Upper lobe of right lung (tissue), 1 donor: ENCODE measurements at regions not wholly inside any gene's neighbourhood (a gene's known extent, or its start where the extent isn't known, plus 50 kb on each side); places are given as distances from the start of the nearest gene placed in this dataset.

Experiments used
- ATAC-seq: fragments of 200-7000 bp; cut with Tn5 transposase; one replicate; pipeline ENCODE4 v1.9.1; 2020; ENCODE audit warnings: mild to moderate bottlenecking, moderate library complexity
- DNase-seq: peaks from one replicate; pipeline ENCODE4 v3.0.0-alpha.2; 2020
- H3K27ac ChIP-seq: fragments of 200-600 bp; one replicate; pipeline ENCODE4 v1.8.0; 2022
- H3K27me3 ChIP-seq: fragments of 200-600 bp; one replicate; pipeline ENCODE4 v1.8.0; 2022; ENCODE audit warnings: mild to moderate bottlenecking
- H3K36me3 ChIP-seq: fragments of 200-600 bp; one replicate; pipeline ENCODE4 v1.8.0; 2022
- H3K4me1 ChIP-seq: fragments of 200-600 bp; one replicate; pipeline ENCODE4 v1.8.0; 2022
- H3K4me3 ChIP-seq: fragments of 200-600 bp; one replicate; pipeline ENCODE4 v1.8.0; 2022; ENCODE audit warnings: mild to moderate bottlenecking
- H3K9me3 ChIP-seq: fragments of 200-600 bp; one replicate; pipeline ENCODE4 v1.8.0; 2022
- CTCF ChIP-seq: fragments of 200-600 bp; IDR thresholded peaks from one replicate; pipeline ENCODE4 v1.8.0; 2022; ENCODE audit warnings: antibody characterized with exemption
- intact Hi-C: fragments of 100-400 bp; cut with DNase I; formaldehyde crosslinking; loops from one replicate; pipeline ENCODE4 v1.11.0; 2022
- donor health status: DM: no; HTN: yes; CAD: no; lungs with severe emphysema.

DNA sequence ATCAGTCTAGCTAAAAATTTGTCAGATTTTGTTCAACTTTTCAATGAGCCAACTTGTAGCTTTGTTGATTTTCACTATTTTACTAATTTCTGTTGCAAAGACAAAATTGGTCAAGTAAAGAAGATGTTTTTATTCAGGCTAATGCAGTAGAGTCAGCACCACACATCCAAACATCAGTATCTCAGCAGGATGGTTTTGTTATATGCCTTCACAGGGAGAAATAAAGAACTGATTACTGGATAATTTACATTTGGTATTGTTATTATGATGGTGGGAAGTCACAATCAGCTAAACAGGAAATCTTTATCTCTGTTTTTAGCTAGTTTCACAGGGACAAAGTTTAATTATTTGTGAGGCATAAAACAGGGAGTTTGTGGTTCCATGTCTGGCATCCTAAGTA lies 713.4 kb downstream of the SLITRK5 start:
- Histone ChIP-seq H3K4me3 (no peak overlapping the region), H3K27ac (no peak overlapping the region), H3K36me3 (no peaks in the 10 kb centered on the region), H3K27me3 (no peaks in the 10 kb centered on the region), H3K9me3 (no peaks in the 10 kb centered on the region), H3K4me1 (no peaks in the 10 kb centered on the region)
- no peak for TF ChIP-seq CTCF
- ATAC-seq (no peak), DNase-seq (no peak)
- intact Hi-C loops, result no loop called here

- H3K4me1 ChIP-seq, result no peaks in the 10 kb centered on the region
- H3K9me3 ChIP-seq, result no peaks in the 10 kb centered on the region
- ATAC-seq, result no peak
- DNase-seq, result no peak
- H3K4me3 ChIP-seq, result no peak overlapping the region
- TF ChIP-seq CTCF, result no peak
- no peaks in the 10 kb centered on the region for H3K27me3 ChIP-seq
- H3K36me3 ChIP-seq, result no peaks in the 10 kb centered on the region
- intact Hi-C loops, result no loop called here
- no peak overlapping the region for H3K27ac ChIP-seq
These were observed 724.6 kb downstream of the SLITRK5 start for GRCh38 chr13:88395804-88396203.

DNA sequence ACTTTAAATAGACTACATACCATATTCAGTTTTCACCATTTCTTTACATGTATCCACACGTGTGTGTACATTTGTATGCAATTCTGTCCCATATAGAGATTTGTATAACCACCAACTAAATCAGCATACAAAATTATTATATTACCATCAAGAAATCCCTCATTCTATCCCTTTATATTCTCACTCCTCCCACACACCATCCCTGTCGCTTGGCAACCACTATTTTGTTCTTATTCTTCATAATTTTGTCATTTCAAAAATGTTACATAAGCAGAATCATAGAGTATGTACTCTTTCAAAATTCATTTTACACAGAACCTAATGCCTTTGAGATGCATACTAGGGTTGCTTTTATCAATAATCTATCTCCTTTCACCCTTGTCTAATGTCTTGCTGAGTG lies 740.5 kb downstream of the SLITRK5 start:
- intact Hi-C loops, result no loop called here
- Histone ChIP-seq H3K36me3 (no peaks in the 10 kb centered on the region), H3K27ac (no peak overlapping the region), H3K9me3 (no peaks in the 10 kb centered on the region), H3K4me3 (no peak overlapping the region), H3K4me1 (no peaks in the 10 kb centered on the region), H3K27me3 (no peaks in the 10 kb centered on the region)
- ATAC-seq, result no peak
- no peak for TF ChIP-seq CTCF
- DNase-seq, result no peak

DNA sequence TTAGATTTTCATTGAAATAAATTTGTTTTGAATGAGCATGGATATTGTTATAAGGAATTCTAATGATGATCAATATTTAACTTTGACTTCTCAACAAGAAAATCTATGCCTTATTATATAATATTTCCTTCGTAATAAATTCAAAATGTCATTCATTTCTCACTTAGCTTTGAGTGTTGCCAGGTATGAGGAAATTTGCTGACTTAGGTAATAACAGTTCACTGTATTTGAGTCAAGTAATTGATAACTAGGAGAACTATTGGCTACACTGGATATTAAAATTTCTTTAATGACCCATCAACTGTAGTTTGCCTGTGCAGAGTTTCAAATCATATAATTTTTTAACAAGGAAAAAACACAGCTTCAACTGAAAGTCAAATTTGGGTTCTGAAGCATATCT lies 746.6 kb downstream of the SLITRK5 start:
- Histone ChIP-seq H3K36me3 (no peaks in the 10 kb centered on the region), H3K27ac (no peak overlapping the region), H3K27me3 (no peaks in the 10 kb centered on the region), H3K4me3 (no peak overlapping the region), H3K4me1 (no peaks in the 10 kb centered on the region), H3K9me3 (no peaks in the 10 kb centered on the region)
- ATAC-seq (no peak), DNase-seq (no peak)
- intact Hi-C loops, result no loop called here
- TF ChIP-seq CTCF, result no peak

- ATAC-seq, result no peak
- no peaks in the 10 kb centered on the region for H3K27me3 ChIP-seq
- no peak for TF ChIP-seq CTCF
- no peaks in the 10 kb centered on the region for H3K36me3 ChIP-seq
- no peaks in the 10 kb centered on the region for H3K9me3 ChIP-seq
- H3K27ac ChIP-seq, result no peak overlapping the region
- H3K4me1 ChIP-seq, result no peaks in the 10 kb centered on the region
- no peak overlapping the region for H3K4me3 ChIP-seq
- DNase-seq, result no peak
- intact Hi-C loops, result no loop called here
These were observed 753.3 kb downstream of the SLITRK5 start for GRCh38 chr13:88424463-88424862.

DNA sequence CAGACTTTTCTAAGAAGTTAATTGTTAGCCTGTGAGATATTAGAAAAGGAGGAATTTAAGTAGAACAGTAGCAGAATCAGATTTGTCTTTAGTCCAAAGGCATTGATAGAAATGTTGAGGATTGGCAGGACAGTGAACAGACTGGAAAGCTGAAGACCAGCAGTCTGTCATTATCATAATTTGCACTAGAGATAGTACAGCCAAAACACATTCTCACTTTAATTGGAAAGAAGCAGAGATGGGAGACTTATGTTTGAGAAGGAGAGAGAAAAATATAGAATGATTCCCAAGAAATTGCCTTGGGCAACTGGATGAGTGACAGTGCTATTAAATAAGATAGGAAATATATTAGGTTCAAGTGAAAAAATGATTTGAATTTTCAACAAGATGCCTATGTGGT lies 755.5 kb downstream of the SLITRK5 start:
- Histone ChIP-seq H3K36me3 (no peaks in the 10 kb centered on the region), H3K4me1 (no peaks in the 10 kb centered on the region), H3K4me3 (no peak overlapping the region), H3K27me3 (no peaks in the 10 kb centered on the region), H3K9me3 (no peaks in the 10 kb centered on the region), H3K27ac (no peak overlapping the region)
- intact Hi-C loops, result no loop called here
- no peak for DNase-seq
- ATAC-seq, result no peak
- no peak for TF ChIP-seq CTCF
